Hepatocyte (in vitro differentiated cells): ENCODE measurements at regions not wholly inside any gene's neighbourhood (a gene's known extent, or its start where the extent isn't known, plus 50 kb on each side); places are given as distances from the start of the nearest gene placed in this dataset.

Source experiments
- EZH2 ChIP-seq: fragments of 200-600 bp; sonication (generic); IDR thresholded peaks from 2 replicates; pipeline ENCODE4 v1.6.1; 2016; ENCODE audit warnings: antibody characterized with exemption, mild to moderate bottlenecking, borderline replicate concordance
- TF ChIP-seq, protein P1 (sequence below): fragments of 200-600 bp; sonication (generic); IDR thresholded peaks from 2 replicates; pipeline ENCODE4 v1.5.1; 2016; ENCODE audit warnings: antibody characterized with exemption, mild to moderate bottlenecking; ENCODE audit not compliant: poor library complexity

DNA sequence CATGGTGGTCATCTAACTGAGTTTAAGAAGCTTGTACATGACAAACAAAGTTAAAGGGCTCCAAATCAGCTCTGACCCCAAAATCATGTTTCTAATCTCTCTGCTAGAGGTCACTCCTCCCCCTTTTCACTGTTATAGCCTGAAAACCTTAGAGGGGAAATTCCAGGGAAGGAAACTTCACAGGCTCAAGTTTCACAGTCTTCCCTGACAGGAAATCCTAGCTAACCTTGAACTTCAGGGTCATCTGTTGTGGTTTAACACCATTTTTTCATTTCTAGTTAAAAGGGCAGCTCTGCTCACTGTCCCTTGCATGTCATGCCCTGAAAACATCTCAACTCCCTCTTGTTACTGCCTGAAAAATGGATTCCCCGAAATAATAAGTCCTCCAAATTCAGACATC lies 104.4 kb upstream of the BMP2 start:
- TF ChIP-seq, protein P1, sequence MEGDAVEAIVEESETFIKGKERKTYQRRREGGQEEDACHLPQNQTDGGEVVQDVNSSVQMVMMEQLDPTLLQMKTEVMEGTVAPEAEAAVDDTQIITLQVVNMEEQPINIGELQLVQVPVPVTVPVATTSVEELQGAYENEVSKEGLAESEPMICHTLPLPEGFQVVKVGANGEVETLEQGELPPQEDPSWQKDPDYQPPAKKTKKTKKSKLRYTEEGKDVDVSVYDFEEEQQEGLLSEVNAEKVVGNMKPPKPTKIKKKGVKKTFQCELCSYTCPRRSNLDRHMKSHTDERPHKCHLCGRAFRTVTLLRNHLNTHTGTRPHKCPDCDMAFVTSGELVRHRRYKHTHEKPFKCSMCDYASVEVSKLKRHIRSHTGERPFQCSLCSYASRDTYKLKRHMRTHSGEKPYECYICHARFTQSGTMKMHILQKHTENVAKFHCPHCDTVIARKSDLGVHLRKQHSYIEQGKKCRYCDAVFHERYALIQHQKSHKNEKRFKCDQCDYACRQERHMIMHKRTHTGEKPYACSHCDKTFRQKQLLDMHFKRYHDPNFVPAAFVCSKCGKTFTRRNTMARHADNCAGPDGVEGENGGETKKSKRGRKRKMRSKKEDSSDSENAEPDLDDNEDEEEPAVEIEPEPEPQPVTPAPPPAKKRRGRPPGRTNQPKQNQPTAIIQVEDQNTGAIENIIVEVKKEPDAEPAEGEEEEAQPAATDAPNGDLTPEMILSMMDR: no peak
- TF ChIP-seq EZH2: no peak
